HG02943 (cell line): ENCODE measurements at regions not wholly inside any gene's neighbourhood (a gene's known extent, or its start where the extent isn't known, plus 50 kb on each side); places are given as distances from the start of the nearest gene placed in this dataset.
"Not testable (repeated sequence)": the region's sequence is repeated elsewhere in the genome, so short reads cannot be mapped to it uniquely, and the experiment has no call there.

ENCODE experiments used
- ATAC-seq: cut with Tn5 transposase; IDR thresholded peaks from one replicate; pipeline ENCODE4 v1.9.1; 2021; ENCODE audit warnings: mild to moderate bottlenecking, low read depth, moderate library complexity; ENCODE audit not compliant: unreplicated experiment

DNA sequence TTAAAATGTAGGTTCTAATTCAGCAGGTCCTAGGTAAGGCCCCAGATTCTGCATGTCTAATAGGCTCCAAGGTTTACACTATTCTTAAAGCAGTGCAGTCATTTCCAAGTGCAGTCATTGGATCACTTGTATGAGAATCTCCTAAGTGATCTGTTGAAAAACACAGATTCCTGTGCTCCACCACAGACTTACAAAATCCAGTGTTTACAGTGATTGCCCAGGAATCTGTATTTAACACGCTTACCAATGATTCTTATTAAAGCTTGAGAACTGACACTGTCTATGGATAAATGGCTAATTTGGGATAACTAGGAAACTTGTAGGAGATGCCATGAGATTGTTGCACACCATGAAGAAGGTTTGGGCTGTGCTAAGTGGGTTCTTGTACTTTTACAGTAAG, 104.6 kb upstream of the PLEKHG1 start:
- no peak for ATAC-seq

DNA sequence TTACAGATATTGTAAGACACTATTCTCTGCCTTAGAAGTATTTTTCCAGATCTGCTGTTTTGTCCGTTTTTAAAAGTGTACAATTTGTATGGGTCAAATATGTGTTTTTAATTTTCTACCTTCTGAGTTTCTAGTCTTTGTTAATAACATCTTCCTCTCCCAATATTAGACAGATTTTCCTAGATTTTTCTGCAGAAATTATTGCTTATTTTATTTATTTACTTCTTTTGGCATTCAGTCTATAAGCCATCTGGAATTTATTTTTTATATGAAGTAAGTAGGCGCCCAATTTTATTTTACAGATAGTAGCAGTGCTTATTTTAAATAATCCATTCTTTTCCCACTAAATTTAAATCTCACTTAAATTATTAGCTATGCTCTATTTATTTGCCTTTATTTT, 103.1 kb upstream of the PLEKHG1 start:
- no peak for ATAC-seq

DNA sequence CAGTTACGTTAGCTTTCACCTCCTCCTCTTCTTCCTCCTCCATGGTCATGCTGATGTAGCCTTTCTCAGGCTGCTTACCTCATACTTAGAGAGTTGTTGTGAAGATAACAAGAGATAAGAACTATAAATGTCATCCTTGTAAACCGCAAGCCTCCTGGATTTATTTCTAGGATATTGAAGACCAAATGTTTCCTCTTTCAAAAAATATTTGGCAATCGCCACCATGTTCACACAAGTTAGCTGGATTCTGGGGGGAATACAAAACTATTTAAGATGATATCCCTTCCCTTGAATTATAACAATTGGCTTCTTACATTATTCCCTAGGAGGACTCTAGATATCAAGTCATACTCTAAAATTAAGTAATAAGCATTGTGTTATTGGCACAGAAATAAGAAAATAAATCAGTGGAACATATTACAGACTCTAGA, 99.8 kb upstream of the PLEKHG1 start:
- no peak for ATAC-seq

DNA sequence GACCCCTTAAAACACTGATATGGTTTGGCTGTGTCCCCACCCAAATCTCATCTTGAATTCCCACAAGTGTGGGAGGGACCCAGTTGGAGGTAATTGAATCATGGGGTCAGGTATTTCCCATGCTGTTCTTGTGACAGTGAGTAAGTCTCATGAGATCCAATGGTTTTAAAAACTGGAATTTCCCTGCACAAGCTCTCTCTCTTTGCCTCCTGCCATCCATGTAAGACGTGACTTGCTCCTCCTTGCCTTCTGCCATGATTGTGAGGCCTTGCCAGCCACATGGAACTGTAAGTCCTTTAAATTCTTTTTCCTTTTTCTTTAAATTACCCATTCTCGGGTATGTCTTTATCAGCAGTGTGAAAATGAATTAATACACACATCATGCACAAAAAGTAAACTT, 99.1 kb upstream of the PLEKHG1 start:
- not testable (repeated sequence) for ATAC-seq

DNA sequence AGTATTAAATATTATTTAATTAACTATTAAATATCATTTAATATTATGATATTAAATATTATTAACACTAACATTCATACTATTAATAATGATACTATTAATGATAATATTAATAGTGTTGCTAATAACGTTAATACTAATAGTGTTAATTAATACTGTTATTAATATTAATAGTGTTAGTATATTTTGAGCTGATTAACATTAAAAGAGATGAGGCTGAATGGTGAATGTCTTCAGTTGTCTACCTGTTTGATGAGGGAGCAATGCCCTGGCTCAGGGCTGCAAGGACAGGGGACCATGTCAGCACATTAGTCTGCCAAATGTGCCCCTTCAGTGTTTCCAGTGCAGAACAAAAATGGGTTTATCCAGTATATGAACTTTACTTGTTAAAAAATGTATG, 96.6 kb upstream of the PLEKHG1 start:
- ATAC-seq, result no peak

DNA sequence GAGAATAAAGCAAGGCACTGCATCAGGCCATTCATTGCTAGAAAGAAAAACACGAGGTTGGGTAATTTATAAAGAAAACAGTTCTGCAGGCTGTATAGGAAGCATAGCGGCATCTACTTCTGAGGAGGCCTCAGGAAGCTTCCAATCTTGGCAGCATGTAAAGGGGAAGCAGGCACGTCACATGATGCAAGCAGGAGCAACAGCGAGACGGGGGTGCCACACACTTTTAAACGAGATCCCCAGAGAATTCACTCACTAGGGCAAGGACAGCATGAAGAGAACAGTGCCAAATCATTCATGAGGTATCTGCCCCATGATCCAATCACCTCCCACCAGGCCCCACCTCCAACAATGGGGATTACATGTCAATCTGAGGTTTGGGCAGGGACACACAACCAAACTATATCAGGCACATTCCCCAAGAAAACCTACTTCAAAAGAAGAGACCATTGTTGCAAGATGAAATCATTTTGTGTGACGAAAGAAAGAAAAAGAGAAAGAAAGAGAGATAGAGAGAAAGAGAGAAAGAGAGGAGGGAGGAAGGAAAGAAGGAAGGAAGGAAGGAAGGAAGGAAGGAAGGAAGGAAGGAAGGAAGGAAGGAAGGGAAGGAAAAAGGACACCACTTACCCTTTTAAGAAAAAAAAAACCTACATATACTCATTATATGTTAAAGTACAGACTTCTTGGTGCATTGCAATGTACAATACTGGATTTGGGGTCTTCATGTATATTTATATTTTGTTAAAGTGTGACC, 95.9 kb upstream of the PLEKHG1 start:
- no peak for ATAC-seq

DNA sequence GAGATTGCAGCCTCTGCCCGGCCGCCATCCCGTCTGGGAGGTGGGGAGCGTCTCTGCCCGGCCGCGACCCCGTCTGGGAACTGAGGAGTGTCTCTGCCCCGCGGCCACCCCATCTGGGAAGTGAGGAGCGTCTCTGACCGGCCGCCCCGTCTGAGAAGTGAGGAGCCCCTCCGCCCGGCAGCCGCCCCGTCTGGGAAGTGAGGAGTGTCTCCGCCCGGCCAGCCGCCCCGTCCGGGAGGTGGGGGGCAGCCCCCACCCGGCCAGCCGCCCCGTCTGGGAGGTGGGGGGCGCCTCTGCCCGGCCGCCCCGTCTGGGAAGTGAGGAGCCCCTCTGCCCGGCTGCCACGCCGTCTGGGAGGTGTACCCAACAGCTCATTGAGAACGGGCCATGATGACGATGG, 92.3 kb upstream of the PLEKHG1 start:
- ATAC-seq, result not testable (repeated sequence)

DNA sequence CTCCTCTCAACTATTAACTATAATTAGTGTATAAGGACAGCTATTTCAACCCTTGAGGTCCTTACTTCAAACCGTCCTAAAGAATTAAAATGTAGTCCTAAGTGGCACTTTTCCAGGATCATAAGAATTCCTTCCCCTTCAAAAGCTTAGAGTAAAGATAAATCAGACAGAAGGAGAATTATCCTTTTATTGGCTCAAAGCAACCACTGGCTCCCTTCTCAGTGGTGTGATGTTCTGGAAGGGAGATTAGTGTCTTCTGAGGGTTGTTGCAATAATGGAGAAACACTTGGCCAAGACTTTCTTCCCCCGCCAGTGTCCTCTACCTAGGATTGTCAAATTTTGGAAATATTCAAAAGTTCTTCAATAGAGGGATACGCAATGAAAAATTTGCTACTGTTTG, 89.1 kb upstream of the PLEKHG1 start:
- ATAC-seq, result no peak

DNA sequence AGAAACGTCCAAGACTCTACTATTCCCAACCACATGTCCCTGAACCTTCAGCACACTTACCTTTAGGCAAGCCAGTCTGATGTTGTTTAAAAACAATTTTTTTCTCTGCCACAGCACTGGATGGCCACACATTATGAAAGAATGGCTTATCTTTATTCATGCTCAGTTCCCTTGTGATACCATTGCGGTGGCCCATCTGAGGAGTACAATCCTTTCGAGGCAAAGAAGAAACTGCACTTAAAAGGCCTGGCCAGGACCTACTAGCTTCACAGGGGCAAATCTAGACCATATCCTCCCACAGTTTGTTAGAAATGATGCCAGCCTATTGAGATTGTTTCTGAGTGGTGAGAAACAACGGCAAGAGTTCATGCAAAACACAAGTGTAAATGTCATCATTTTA, 88.4 kb upstream of the PLEKHG1 start:
- no peak for ATAC-seq

DNA sequence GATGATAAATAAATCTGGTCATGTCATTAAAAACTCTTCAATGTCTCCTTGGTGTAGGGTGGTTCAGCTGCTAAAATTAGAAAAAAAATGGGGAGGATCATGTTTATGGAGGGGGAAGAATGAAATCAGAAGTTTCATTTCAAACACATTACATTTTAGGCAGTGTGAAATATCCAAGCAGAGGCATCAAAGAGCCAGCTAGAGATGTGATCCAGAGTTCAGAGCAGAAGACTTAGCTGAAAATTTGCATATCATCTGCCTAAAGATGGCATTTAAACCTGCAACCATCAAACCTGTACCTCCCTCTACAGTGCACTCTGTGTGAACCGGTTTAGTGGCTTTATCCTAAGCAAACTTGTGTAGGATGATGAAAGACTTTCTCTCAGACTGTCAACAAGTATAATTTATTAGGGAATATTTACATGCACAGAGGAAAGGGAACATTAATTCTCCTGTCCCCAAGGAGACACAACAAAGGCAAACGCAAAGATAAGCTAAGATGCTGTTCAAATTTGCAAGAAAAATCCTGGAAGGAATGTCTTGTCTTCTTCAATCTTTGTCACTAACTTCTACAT, 84.8 kb upstream of the PLEKHG1 start:
- no peak for ATAC-seq

DNA sequence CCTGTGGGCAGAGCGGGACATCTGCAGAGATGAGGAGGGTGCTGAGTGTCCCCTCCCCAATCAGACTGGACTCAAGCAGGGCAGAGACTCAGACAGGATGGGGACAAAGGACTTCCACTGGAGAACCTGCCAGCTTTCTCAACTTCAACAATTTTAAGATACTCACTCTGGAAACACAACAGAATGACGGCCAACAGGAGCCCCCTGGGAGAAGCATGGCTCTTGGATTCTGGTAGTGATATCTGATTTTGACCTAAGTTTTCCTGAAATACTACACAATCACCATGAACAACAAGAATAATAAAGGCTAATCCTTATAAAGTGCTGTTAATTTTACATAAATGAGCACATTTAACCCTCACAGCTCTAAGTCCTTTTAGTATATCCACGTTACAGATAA, 83.5 kb upstream of the PLEKHG1 start:
- ATAC-seq, result no peak

DNA sequence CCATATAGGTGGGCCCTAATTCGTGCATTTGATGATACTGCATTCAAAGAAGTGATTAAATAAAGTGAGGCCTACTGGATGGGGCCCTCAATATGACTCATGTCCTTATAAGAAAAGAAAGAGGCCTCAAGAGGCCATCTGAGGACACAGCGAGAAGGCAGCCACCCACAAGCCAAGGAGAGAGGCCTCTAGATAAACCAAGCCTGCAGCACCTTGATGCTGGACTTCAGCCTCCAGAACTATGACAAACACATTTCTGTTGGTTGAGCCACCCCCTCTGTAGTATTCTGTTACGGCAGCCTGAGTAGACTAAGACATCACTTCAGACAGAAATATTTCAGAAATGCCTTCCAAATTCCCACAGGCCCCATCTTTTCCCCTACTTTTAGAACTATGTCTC, 82.5 kb upstream of the PLEKHG1 start:
- no peak for ATAC-seq

DNA sequence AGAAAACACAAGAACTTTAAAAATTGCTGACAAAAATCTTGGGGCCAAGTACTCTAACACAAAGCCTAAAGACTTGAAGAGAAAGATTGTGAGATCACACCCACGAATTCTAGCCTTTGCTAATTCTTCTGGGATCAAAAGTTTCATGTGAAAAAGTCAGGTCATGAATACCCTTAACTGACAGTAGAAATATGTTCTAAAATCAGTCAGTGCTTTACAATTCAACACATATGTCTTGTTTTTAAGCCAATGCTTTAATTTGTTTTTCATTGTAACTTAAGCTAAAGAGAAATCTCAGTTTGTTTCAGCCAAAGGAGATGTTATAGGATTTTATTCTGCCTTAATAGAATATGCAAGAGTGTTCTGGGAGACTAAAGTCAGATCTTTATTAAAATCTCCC, 78.2 kb upstream of the PLEKHG1 start:
- no peak for ATAC-seq

DNA sequence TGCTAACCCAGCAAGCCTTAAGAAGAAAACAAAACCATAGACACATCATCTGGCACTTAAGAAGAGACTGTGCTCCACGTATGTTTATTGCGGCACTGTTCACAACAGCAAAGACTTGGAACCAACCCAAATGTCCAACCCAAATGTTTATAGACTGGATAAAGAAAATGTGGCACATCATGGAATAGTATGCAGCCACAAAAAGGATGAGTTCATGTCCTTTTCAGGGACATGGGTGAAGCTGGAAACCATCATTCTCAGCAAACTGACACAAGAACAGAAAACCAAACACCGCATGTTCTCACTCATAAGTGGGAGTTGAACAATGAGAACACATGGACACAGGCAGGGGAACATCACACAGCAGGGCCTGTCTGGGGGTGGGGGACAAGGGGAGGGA, 76.5 kb upstream of the PLEKHG1 start:
- not testable (repeated sequence) for ATAC-seq

DNA sequence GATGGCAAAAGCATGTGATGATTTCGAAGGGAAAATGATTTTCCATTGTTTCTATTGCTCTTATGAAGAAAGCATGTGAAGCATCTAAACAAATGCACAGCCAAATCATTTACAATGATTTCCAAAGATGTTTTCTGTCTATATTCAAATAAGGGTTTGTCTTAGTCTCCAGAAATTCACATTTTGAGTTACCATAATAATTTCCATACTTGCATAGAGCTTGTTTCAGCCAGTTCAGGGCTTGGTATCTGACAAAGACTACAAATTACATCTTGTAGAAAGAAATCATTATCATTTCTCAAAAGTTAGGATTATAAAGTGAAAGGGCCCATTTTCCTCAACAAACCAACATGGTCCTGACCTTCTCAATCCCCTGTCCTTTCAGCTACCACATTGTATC, 74.4 kb upstream of the PLEKHG1 start:
- no peak for ATAC-seq

DNA sequence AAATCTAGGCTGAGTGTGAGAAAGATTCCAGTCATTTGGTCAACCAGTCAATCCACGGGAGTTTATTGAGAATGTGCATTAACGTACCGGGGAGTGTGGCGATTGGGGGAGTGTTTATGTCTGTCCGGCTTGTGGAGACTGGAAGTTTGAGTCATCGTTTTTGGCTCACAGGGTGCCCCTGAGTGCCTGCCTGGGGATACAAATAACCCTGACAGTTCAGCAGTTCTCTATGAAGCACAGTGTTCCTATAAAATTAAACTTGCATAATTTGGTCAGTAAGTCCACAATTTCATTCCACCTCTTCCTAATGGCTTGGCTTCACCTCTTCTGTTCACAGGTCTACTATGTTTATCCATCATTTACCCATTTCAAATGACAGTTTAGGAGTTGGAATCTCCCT, 72.6 kb upstream of the PLEKHG1 start:
- ATAC-seq, result no peak

DNA sequence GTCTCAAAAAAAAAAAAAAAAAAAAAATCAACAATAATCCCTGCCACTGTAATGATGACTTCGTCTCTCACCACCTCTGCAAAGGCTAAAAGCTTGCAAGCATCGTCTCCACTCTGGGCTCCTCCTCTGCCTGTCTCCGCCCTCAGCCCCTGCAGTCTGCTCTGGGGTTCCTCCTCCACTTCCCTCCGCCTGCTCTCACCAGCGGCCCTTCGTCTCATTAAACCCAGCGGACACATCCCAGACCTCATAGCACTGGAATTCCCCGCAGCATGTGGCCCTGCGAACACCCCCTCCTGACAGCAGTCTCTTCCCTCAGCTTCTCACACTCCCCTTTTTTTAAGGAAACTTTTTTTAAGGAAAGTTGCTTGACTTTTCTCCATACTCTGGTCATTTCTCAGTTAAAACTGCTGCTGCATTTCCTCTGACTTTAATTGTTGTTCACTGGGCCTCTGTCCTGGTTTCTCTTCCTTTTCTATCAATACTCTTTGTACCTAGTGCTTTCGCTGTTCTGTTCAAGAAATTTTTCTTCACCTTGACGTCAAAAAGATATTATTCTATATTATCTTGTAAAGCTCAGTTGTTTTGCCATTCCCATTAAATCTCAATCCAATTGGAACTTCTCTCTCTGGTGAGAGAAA, 70.9 kb upstream of the PLEKHG1 start:
- ATAC-seq, result no peak

DNA sequence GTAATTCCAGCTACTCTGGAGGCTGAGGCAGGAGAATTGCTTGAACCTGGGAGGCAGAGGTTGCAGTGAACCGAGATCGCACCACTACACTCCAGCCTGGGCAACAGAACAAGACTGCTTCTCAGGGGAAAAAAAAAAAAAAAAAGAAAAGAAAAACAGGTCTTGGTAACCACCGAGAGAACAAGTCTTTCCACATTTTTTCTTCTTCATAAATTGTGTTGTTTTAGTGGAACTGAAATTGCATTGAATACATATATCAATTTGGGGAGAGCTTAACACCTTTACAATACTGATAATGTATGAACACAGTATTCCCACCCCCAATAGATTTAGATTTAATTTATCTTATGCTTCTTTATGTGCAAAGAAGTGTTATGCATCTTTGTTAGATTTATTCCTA, 70.0 kb upstream of the PLEKHG1 start:
- ATAC-seq, result no peak

DNA sequence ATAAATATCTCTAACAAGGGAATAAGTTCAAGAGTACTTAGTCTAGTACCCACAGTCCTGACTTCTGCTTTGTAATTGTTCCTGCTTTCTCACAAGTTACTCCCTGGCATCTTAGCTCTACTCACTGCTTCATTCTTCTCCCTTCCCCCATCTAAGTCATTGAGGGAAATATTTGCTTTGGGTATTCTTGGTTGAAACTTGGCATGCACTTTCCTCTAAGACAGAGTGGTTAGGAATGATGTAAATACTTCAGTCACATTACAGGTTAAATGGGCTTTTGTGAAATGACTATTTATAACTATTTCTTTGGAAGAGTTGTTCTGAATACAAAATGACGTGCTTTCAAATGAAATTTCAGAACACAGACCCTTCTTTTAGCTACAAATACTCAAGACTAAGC, 67.7 kb upstream of the PLEKHG1 start:
- ATAC-seq, result no peak

DNA sequence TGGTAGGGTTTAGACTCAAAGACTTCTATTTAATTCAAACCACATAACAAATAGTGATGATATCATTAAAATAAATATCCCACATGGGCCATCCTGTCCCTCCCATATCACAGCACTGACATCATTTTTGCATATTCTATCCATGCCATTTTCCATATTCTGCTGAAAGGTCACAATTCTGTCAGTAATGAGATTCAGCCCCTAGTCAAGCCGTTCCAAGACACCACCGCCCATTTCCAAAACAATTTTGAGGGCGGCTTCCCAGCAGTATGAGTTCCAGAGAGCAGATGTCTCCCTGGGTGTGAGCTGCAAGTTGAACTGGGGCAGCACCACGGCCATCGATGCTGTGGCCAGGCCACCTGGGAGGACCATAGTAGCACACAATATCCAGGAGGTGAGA, 65.1 kb upstream of the PLEKHG1 start:
- ATAC-seq, result no peak

DNA sequence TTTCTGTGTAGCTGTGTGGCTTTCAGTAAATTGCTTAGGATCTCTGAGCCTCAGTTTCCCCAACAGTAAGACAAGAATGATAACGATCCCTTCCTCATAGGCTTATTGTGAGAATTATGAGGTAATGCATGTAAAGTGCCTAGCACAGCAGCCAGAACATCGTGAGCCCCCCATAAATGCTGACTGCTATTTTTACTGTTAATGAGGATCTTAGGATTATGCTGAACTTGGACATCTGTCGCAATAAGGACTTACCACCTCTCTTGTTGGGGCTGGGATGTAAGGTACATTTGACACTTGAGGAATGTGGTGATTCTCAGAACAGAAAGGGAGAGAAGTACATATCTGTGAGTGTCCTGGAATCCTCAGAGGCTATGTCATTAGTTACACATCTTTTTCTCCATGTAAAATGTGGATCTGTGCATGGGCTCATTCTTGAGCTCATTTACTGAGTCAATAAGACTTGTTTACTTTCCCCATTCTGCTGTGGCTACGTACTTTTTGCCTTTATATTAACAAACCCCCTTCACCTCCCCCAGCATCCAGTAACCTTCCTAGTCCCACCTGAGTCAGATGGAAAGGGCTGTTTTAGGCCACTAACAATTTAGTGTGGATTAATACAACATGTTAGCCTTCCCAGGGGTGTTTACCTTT, 64.4 kb upstream of the PLEKHG1 start:
- no peak for ATAC-seq

DNA sequence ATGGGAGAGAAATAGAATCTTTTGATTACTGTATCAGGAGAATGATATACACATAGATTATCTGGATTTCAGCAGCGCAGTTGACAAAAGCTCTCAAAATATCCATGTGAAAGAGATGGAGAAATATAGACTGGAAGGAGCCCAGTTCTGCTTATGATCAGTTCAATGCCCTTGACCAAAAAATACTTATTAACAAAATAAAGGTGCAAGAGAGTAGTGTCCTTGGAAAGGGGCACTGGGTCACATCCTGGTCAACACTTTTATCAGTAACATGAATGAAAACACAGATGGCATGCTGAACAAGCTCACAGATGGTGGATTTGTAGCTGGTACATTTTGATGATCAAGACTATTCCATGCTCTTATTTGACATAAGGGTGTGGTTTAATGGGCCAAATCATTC, 63.9 kb upstream of the PLEKHG1 start:
- no peak for ATAC-seq
